CD4-positive, alpha-beta T cell treated with Interleukin-17A for 4 hours (primary cell): ENCODE measurements at regions not wholly inside any gene's neighbourhood (a gene's known extent, or its start where the extent isn't known, plus 50 kb on each side); places are given as distances from the start of the nearest gene placed in this dataset.
"Not testable (repeated sequence)": the region's sequence is repeated elsewhere in the genome, so short reads cannot be mapped to it uniquely, and the experiment has no call there.

Experiments
- DNase-seq: peaks from one replicate; pipeline ENCODE4 v3.0.0-alpha.2; 2020; ENCODE audit warnings: mixed read lengths

- DNase-seq = no peak
These were observed 532.3 kb downstream of the SOX6 start for GRCh38 chr11:15824060-15824459.

- DNase-seq = no peak
These were observed 530.2 kb downstream of the SOX6 start for GRCh38 chr11:15825976-15826650.

- no peak for DNase-seq
These were observed 529.5 kb downstream of the SOX6 start for GRCh38 chr11:15826826-15827225.

GRCh38 chr11:15828215-15828853, 528.0 kb downstream of the SOX6 start:
- DNase-seq = no peak

- no peak for DNase-seq
These were observed 527.0 kb downstream of the SOX6 start for GRCh38 chr11:15829312-15829711.

- DNase-seq = no peak
These were observed 525.5 kb downstream of the SOX6 start for GRCh38 chr11:15830741-15831428.

GRCh38 chr11:15835788-15836411, 520.4 kb downstream of the SOX6 start:
- DNase-seq = no peak

GRCh38 chr11:15836795-15837194, 519.6 kb downstream of the SOX6 start:
- no peak for DNase-seq

GRCh38 chr11:15837901-15838489, 518.4 kb downstream of the SOX6 start:
- DNase-seq = no peak

GRCh38 chr11:15839061-15839460, 517.3 kb downstream of the SOX6 start:
- no peak for DNase-seq

GRCh38 chr11:15840966-15841365, 515.4 kb downstream of the SOX6 start:
- DNase-seq = no peak

GRCh38 chr11:15841931-15842740, 514.2 kb downstream of the SOX6 start:
- DNase-seq = no peak

GRCh38 chr11:15843309-15843872, 513.0 kb downstream of the SOX6 start:
- no peak for DNase-seq

GRCh38 chr11:15845261-15845660, 511.1 kb downstream of the SOX6 start:
- no peak for DNase-seq

- DNase-seq = no peak
These were observed 507.6 kb downstream of the SOX6 start for GRCh38 chr11:15848631-15849168.

GRCh38 chr11:15849257-15849656, 507.1 kb downstream of the SOX6 start:
- no peak for DNase-seq

GRCh38 chr11:15850335-15850734, 506.0 kb downstream of the SOX6 start:
- not testable (repeated sequence) for DNase-seq

- DNase-seq = no peak
These were observed 505.3 kb downstream of the SOX6 start for GRCh38 chr11:15851051-15851498.

- no peak for DNase-seq
These were observed 504.2 kb downstream of the SOX6 start for GRCh38 chr11:15852179-15852578.

GRCh38 chr11:15854245-15854644, 502.1 kb downstream of the SOX6 start:
- no peak for DNase-seq

GRCh38 chr11:15858881-15859280, 497.5 kb downstream of the SOX6 start:
- DNase-seq = no peak

GRCh38 chr11:15859411-15859810, 496.9 kb downstream of the SOX6 start:
- no peak for DNase-seq
